Activated T-cell treated with anti-CD3 and anti-CD28 coated beads, Interleukin-2, amount 50 U/mL, for 48 hours (primary cell): ENCODE measurements at regions not wholly inside any gene's neighbourhood (a gene's known extent, or its start where the extent isn't known, plus 50 kb on each side); places are given as distances from the start of the nearest gene placed in this dataset.

Experiments used
- DNase-seq, 2 experiments: peaks; one replicate each; pipeline ENCODE4 v3.0.0-alpha.2; 2020

- DNase-seq = no peak
Observed at GRCh38 chr2:898319-898718, 52.3 kb upstream of the SNTG2 start.

GRCh38 chr2:897091-897490, 53.6 kb upstream of the SNTG2 start:
- no peak for DNase-seq

GRCh38 chr2:893311-893710, 57.3 kb upstream of the SNTG2 start:
- no peak for DNase-seq

- DNase-seq = no peak
Observed at GRCh38 chr2:892892-893291, 57.8 kb upstream of the SNTG2 start.

- no peak for DNase-seq
Observed at GRCh38 chr2:892401-892800, 58.2 kb upstream of the SNTG2 start.

- no peak for DNase-seq
Observed at GRCh38 chr2:891734-892133, 58.9 kb upstream of the SNTG2 start.

- no peak for DNase-seq
Observed at GRCh38 chr2:890791-891190, 59.9 kb upstream of the SNTG2 start.

GRCh38 chr2:890214-890613, 60.4 kb upstream of the SNTG2 start:
- DNase-seq = no peak

GRCh38 chr2:888906-889566, 61.6 kb upstream of the SNTG2 start:
- DNase-seq = no peak

- DNase-seq = no peak
Observed at GRCh38 chr2:888211-888801, 62.3 kb upstream of the SNTG2 start.

GRCh38 chr2:887639-888038, 63.0 kb upstream of the SNTG2 start:
- DNase-seq = peak in 1 of 2 experiments; percentile 1

GRCh38 chr2:886072-887022, 64.3 kb upstream of the SNTG2 start:
- no peak for DNase-seq

- DNase-seq = peak in 1 of 2 experiments; percentile 7
Observed at GRCh38 chr2:885230-886071, 65.2 kb upstream of the SNTG2 start.

- DNase-seq = no peak
Observed at GRCh38 chr2:883803-884748, 66.6 kb upstream of the SNTG2 start.

GRCh38 chr2:883260-883802, 67.3 kb upstream of the SNTG2 start:
- no peak for DNase-seq

- DNase-seq = no peak
Observed at GRCh38 chr2:881204-881918, 69.3 kb upstream of the SNTG2 start.

- no peak for DNase-seq
Observed at GRCh38 chr2:880201-880970, 70.3 kb upstream of the SNTG2 start.

GRCh38 chr2:879540-879939, 71.1 kb upstream of the SNTG2 start:
- DNase-seq = no peak

- DNase-seq = no peak
Observed at GRCh38 chr2:878245-878930, 72.3 kb upstream of the SNTG2 start.
